Neural progenitor cell (in vitro differentiated cells): ENCODE measurements at regions not wholly inside any gene's neighbourhood (a gene's known extent, or its start where the extent isn't known, plus 50 kb on each side); places are given as distances from the start of the nearest gene placed in this dataset.

Source experiments
- CTCF ChIP-seq: fragments of 200-600 bp; sonication (generic); IDR thresholded peaks from 2 replicates; pipeline ENCODE4 v1.5.1; 2017; ENCODE audit warnings: antibody characterized with exemption, mild to moderate bottlenecking
- EZH2phosphoT487 ChIP-seq: fragments of 200-600 bp; sonication (generic); IDR thresholded peaks from 2 replicates; pipeline ENCODE4 v1.6.1; 2017; ENCODE audit warnings: antibody characterized with exemption

GRCh38 chr6:170035044-170035443, 255.8 kb downstream of the DLL1 start:
- TF ChIP-seq CTCF (no peak), EZH2phosphoT487 (no peak)
